Suprapubic skin (tissue), 3 donors: ENCODE measurements at regions not wholly inside any gene's neighbourhood (a gene's known extent, or its start where the extent isn't known, plus 50 kb on each side); places are given as distances from the start of the nearest gene placed in this dataset.

ENCODE experiments used
- POLR2AphosphoS5 ChIP-seq, 3 donors: sonication (generic); formaldehyde crosslinking; IDR thresholded peaks; one replicate each; pipeline ENCODE4 v1.6.1; 2017; ENCODE audit warnings: antibody characterized with exemption in 3 of 3
- TF ChIP-seq, protein P1 (sequence below), 2 donors: fragments of 200-600 bp in 1 of 2; fragments of 450-650 bp in 1 of 2; sonication (generic) in 1 of 2; IDR thresholded peaks; one replicate each; pipeline ENCODE4 v1.5.1; 2016 to 2019; ENCODE audit warnings: antibody characterized with exemption in 2 of 2, mild to moderate bottlenecking in 1 of 2, moderate library complexity in 1 of 2

DNA sequence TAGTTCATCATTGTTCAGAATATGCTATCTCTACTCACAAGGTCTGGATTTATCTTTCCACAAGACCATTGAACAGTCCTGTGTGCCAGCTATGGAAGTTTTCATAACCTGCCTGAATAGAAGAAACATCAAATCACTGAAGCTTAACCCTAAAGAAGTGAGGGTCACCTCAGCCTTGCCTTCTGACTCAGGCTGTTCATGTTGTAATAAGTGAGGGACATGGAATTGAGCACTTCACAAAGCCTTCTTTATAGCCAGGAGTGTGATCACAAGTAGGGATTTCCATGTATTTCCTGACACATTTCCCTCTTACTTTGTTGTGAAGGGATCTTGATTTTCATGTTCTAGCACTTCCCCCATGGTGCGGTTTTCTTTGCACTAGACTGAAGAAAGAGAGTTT, 577.5 kb upstream of the WWC1 start:
- TF ChIP-seq POLR2AphosphoS5 (IDR thresholded peaks at IDR 0.05): no peak
- TF ChIP-seq, protein P1, sequence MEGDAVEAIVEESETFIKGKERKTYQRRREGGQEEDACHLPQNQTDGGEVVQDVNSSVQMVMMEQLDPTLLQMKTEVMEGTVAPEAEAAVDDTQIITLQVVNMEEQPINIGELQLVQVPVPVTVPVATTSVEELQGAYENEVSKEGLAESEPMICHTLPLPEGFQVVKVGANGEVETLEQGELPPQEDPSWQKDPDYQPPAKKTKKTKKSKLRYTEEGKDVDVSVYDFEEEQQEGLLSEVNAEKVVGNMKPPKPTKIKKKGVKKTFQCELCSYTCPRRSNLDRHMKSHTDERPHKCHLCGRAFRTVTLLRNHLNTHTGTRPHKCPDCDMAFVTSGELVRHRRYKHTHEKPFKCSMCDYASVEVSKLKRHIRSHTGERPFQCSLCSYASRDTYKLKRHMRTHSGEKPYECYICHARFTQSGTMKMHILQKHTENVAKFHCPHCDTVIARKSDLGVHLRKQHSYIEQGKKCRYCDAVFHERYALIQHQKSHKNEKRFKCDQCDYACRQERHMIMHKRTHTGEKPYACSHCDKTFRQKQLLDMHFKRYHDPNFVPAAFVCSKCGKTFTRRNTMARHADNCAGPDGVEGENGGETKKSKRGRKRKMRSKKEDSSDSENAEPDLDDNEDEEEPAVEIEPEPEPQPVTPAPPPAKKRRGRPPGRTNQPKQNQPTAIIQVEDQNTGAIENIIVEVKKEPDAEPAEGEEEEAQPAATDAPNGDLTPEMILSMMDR (IDR thresholded peaks at IDR 0.05): no peak
